Neural progenitor cell (in vitro differentiated cells): ENCODE measurements at regions not wholly inside any gene's neighbourhood (a gene's known extent, or its start where the extent isn't known, plus 50 kb on each side); places are given as distances from the start of the nearest gene placed in this dataset.

Experiments used
- DNase-seq: peaks from one replicate; pipeline ENCODE4 v3.0.0-alpha.2; 2016; ENCODE audit warnings: low spot score
- H2AFZ ChIP-seq: fragments of 200-600 bp; sonication (generic); replicated peaks from 2 replicates; pipeline ENCODE4 v1.6.1; 2016; ENCODE audit warnings: antibody characterized with exemption
- H3F3A ChIP-seq: fragments of 200-600 bp; sonication (generic); 2 replicates; pipeline ENCODE4 v1.6.1; 2016; ENCODE audit warnings: antibody characterized with exemption, low read depth
- H3K27ac ChIP-seq: fragments of 200-600 bp; sonication (generic); 2 replicates; pipeline ENCODE4 v1.5.1; 2016; ENCODE audit warnings: mild to moderate bottlenecking
- H3K27me3 ChIP-seq: fragments of 200-600 bp; sonication (generic); 2 replicates; pipeline ENCODE4 v1.6.1; 2016; ENCODE audit warnings: mild to moderate bottlenecking, moderate library complexity
- H3K36me3 ChIP-seq: fragments of 200-600 bp; sonication (generic); 2 replicates; pipeline ENCODE4 v1.5.1; 2016
- H3K4me1 ChIP-seq: fragments of 200-600 bp; sonication (generic); 2 replicates; pipeline ENCODE4 v1.6.1; 2016; ENCODE audit warnings: mixed run types
- H3K4me2 ChIP-seq: fragments of 200-600 bp; sonication (generic); 2 replicates; pipeline ENCODE4 v1.6.1; 2016
- H3K4me3 ChIP-seq: fragments of 200-600 bp; sonication (generic); 2 replicates; pipeline ENCODE4 v1.5.1; 2016
- H3K79me2 ChIP-seq: fragments of 200-600 bp; sonication (generic); 2 replicates; pipeline ENCODE4 v1.6.1; 2016; ENCODE audit warnings: low read depth
- H3K9ac ChIP-seq: fragments of 200-600 bp; sonication (generic); 2 replicates; pipeline ENCODE4 v1.6.1; 2016
- H3K9me3 ChIP-seq: fragments of 200-600 bp; sonication (generic); 2 replicates; pipeline ENCODE4 v1.5.1; 2016; ENCODE audit warnings: low read depth
- H4K20me1 ChIP-seq: fragments of 200-600 bp; sonication (generic); 2 replicates; pipeline ENCODE4 v1.6.1; 2016; ENCODE audit warnings: low read depth
- H3K27ac Mint-ChIP-seq: 3 replicates; pipeline ENCODE4 v1.8.0; 2021; ENCODE audit warnings: mixed read lengths
- H3K27me3 Mint-ChIP-seq: 2 replicates; pipeline ENCODE4 v1.8.0; 2022; ENCODE audit warnings: low read depth, mild to moderate bottlenecking, inconsistent platforms, moderate library complexity, mixed read lengths; ENCODE audit not compliant: insufficient read depth
- H3K36me3 Mint-ChIP-seq: 3 replicates; pipeline ENCODE4 v1.8.0; 2021; ENCODE audit warnings: mixed read lengths
- H3K4me1 Mint-ChIP-seq: 3 replicates; pipeline ENCODE4 v1.8.0; 2021; ENCODE audit warnings: mixed read lengths
- H3K4me3 Mint-ChIP-seq: 3 replicates; pipeline ENCODE4 v1.8.0; 2021; ENCODE audit warnings: mild to moderate bottlenecking, moderate library complexity, mixed read lengths
- H3K9me3 Mint-ChIP-seq: 3 replicates; pipeline ENCODE4 v1.8.0; 2020; ENCODE audit warnings: mixed read lengths
- EZH2 ChIP-seq: fragments of 200-600 bp; sonication (generic); IDR thresholded peaks from 2 replicates; pipeline ENCODE4 v1.6.1; 2017; ENCODE audit warnings: antibody characterized with exemption, mild to moderate bottlenecking, moderate library complexity
- EZH2phosphoT487 ChIP-seq: fragments of 200-600 bp; sonication (generic); IDR thresholded peaks from 2 replicates; pipeline ENCODE4 v1.6.1; 2017; ENCODE audit warnings: antibody characterized with exemption
- TF ChIP-seq, protein P1 (sequence below): fragments of 200-600 bp; sonication (generic); IDR thresholded peaks from 2 replicates; pipeline ENCODE4 v1.5.1; 2017; ENCODE audit warnings: antibody characterized with exemption, mild to moderate bottlenecking

DNA sequence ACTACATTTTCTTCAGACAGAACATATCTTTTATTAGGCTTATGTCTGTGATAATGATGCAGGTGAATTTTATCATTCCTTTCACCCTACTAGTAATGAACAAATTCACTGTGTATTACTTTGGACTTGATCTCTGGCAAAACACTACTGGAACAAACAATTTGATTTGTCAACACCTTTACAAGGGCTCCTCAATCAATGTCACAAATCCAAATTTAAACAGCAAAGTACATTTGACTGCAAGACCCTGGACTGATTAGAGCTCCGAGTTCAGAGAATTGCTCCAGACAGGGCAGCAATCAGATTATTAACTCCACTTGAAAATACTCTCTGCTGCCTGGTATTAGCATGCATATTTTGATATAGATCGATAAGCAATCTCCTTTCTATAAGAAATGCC, 547.6 kb upstream of the SALL1 start:
- no peak for DNase-seq
- TF ChIP-seq EZH2 (no peak), EZH2phosphoT487 (no peak)
- TF ChIP-seq, protein P1, sequence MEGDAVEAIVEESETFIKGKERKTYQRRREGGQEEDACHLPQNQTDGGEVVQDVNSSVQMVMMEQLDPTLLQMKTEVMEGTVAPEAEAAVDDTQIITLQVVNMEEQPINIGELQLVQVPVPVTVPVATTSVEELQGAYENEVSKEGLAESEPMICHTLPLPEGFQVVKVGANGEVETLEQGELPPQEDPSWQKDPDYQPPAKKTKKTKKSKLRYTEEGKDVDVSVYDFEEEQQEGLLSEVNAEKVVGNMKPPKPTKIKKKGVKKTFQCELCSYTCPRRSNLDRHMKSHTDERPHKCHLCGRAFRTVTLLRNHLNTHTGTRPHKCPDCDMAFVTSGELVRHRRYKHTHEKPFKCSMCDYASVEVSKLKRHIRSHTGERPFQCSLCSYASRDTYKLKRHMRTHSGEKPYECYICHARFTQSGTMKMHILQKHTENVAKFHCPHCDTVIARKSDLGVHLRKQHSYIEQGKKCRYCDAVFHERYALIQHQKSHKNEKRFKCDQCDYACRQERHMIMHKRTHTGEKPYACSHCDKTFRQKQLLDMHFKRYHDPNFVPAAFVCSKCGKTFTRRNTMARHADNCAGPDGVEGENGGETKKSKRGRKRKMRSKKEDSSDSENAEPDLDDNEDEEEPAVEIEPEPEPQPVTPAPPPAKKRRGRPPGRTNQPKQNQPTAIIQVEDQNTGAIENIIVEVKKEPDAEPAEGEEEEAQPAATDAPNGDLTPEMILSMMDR = no peak
- H3K36me3 Mint-ChIP-seq = no peaks in the 10 kb centered on the region
- H3K4me1 Mint-ChIP-seq = peaks cover 7% of the 10 kb centered on the region
- H3K4me3 Mint-ChIP-seq = no peak overlapping the region
- no peaks in the 10 kb centered on the region for H3K4me1 ChIP-seq
- peaks cover 3% of the 10 kb centered on the region for H3K9me3 Mint-ChIP-seq
- no peak overlapping the region for H2AFZ ChIP-seq
- no peaks in the 10 kb centered on the region for H3F3A ChIP-seq
- H3K9ac ChIP-seq = no peak overlapping the region
- no peak overlapping the region for H3K27ac Mint-ChIP-seq
- no peaks in the 10 kb centered on the region for H4K20me1 ChIP-seq
- H3K79me2 ChIP-seq = no peaks in the 10 kb centered on the region
- no peak overlapping the region for H3K4me2 ChIP-seq
- no peaks in the 10 kb centered on the region for H3K36me3 ChIP-seq
- no peak overlapping the region for H3K27ac ChIP-seq
- H3K4me3 ChIP-seq = no peak overlapping the region
- peaks cover 2% of the 10 kb centered on the region for H3K9me3 ChIP-seq
- no peaks in the 10 kb centered on the region for H3K27me3 ChIP-seq
- no peaks in the 10 kb centered on the region for H3K27me3 Mint-ChIP-seq

DNA sequence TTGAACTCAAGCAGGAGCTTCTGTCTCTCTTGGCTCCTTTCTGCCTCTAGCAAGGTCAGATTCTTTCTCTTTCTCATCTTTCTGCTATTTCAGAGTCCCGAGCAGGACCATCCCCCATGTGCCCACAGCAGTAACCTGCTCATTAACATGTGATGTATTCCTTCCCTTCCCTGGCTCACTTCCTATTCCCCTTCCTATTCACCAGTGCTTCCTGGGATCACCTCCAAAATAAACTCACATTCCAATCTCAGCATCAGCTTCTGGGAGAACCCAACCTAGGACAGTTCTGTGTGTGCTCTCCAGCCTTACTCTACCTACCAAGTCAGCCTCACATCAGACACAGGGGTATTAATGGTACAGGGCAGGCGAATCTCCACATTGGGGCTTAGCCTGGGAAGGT, 546.4 kb upstream of the SALL1 start:
- Histone ChIP-seq H3K27me3 (no peaks in the 10 kb centered on the region), H3K4me2 (no peak overlapping the region), H3K9me3 (no peaks in the 10 kb centered on the region), H3K9ac (no peak overlapping the region), H3K27ac (no peak overlapping the region), H3K4me3 (no peak overlapping the region), H3K79me2 (no peaks in the 10 kb centered on the region), H4K20me1 (no peaks in the 10 kb centered on the region), H2AFZ (no peak overlapping the region), H3K4me1 (no peaks in the 10 kb centered on the region), H3K36me3 (no peaks in the 10 kb centered on the region), H3F3A (no peaks in the 10 kb centered on the region)
- peaks cover 2% of the 10 kb centered on the region for H3K4me1 Mint-ChIP-seq
- H3K27me3 Mint-ChIP-seq = no peaks in the 10 kb centered on the region
- no peak overlapping the region for H3K4me3 Mint-ChIP-seq
- peaks cover 5% of the 10 kb centered on the region for H3K9me3 Mint-ChIP-seq
- no peaks in the 10 kb centered on the region for H3K36me3 Mint-ChIP-seq
- no peak for DNase-seq
- TF ChIP-seq, protein P1 = no peak
- TF ChIP-seq EZH2 (no peak), EZH2phosphoT487 (no peak)
- no peak overlapping the region for H3K27ac Mint-ChIP-seq

DNA sequence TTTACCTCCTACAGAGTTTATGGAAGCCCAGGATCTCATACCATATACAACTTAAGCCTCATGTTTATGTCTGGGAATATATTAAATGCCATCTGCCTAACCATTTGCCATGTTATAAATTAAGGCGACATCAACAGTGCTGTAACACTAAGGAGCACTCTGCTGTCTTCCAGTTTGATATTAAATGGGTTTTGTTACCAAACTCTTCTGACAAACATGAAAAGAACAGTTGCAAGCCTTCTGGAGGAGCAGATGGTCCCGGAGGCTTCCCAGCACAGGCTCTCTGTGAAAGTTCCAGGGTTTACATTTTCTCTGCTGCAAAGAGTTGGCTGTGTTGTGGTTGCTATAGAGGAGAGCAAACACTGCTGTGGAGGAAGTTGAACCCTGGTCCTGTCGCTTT, 545.3 kb upstream of the SALL1 start:
- Histone ChIP-seq H3K9ac (no peak overlapping the region), H3K79me2 (no peaks in the 10 kb centered on the region), H3K4me1 (no peaks in the 10 kb centered on the region), H4K20me1 (no peaks in the 10 kb centered on the region), H3F3A (no peaks in the 10 kb centered on the region), H2AFZ (no peak overlapping the region), H3K36me3 (no peaks in the 10 kb centered on the region), H3K4me2 (no peak overlapping the region), H3K4me3 (no peak overlapping the region), H3K27ac (no peak overlapping the region), H3K27me3 (no peaks in the 10 kb centered on the region), H3K9me3 (peaks cover 6% of the 10 kb centered on the region)
- DNase-seq = no peak
- peaks cover 7% of the 10 kb centered on the region for H3K9me3 Mint-ChIP-seq
- H3K27ac Mint-ChIP-seq = no peak overlapping the region
- H3K36me3 Mint-ChIP-seq = no peaks in the 10 kb centered on the region
- no peaks in the 10 kb centered on the region for H3K27me3 Mint-ChIP-seq
- H3K4me1 Mint-ChIP-seq = peaks cover 2% of the 10 kb centered on the region
- no peak overlapping the region for H3K4me3 Mint-ChIP-seq
- TF ChIP-seq EZH2 = no peak
- TF ChIP-seq, protein P1 = no peak
- TF ChIP-seq EZH2phosphoT487 = no peak
